ENCODE measurements at regions not wholly inside any gene's neighbourhood (a gene's known extent, or its start where the extent isn't known, plus 50 kb on each side); places are given as distances from the start of the nearest gene placed in this dataset.

- no peak for FAIRE-seq
- DNase-seq (ENCODE audit: low read depth, low spot score), result no peak
- H3K9ac ChIP-seq (replicated peaks; ENCODE audit: extremely low read depth, insufficient read depth, low read length), result no peak overlapping the region
- no peaks in the 10 kb centered on the region for H3K36me3 ChIP-seq (ENCODE audit: control insufficient read depth in 2 of 2, extremely low read depth in 1 of 2, insufficient read depth in 2 of 2, low read length in 2 of 2)
- no peaks in the 10 kb centered on the region for H3K4me1 ChIP-seq (ENCODE audit: control insufficient read depth, extremely low read depth, insufficient read depth, low read length)
- no peak overlapping the region for H3K4me3 ChIP-seq (replicated peaks in 1 of 3; ENCODE audit: insufficient read depth in 1 of 3, low read depth in 1 of 3, low read length in 3 of 3)
- no peak overlapping the region for H2AFZ ChIP-seq (ENCODE audit: low read depth, low read length)
- H3K9me3 ChIP-seq (replicated peaks; ENCODE audit: control insufficient read depth, insufficient read depth, low read length), result no peaks in the 10 kb centered on the region
- dilution Hi-C loops (cut with MboI; ENCODE audit: extremely low pct_ligation_motif_present, low sequenced_read_pairs), result no loop called here
- no peaks in the 10 kb centered on the region for H3K9me1 ChIP-seq (replicated peaks; ENCODE audit: control insufficient read depth, extremely low read depth, insufficient read depth, low read length)
- no peak overlapping the region for H3K27ac ChIP-seq (ENCODE audit: insufficient read depth, low read depth, low read length)
- no peaks in the 10 kb centered on the region for H4K20me1 ChIP-seq (replicated peaks; ENCODE audit: control insufficient read depth, extremely low read depth, insufficient read depth, low read length)
- CTCF ChIA-PET, result interaction anchor here (1.4 kb wide), 1 partner anchor 16 kb away, joined by 3 read pairs; no protein-coding TSS in a partner anchor
- intact Hi-C loops (cut with micrococcal nuclease), result no loop called here
- TF ChIP-seq POLR2A (IDR thresholded peaks at IDR 0.05; ENCODE audit: low read depth, low read length), result no peak
- no peak overlapping the region for H3K4me2 ChIP-seq (ENCODE audit: insufficient read depth, low read length)
- no peaks in the 10 kb centered on the region for H3K79me2 ChIP-seq (ENCODE audit: control insufficient read depth, insufficient read depth, low read length)
- POLR2A ChIA-PET, result no interaction called here
- BruUV-seq (replicated peaks), result no TSS peak
- H3K27me3 ChIP-seq (ENCODE audit: control insufficient read depth in 2 of 2, insufficient read depth in 2 of 2, low read length in 2 of 2), result no peaks in the 10 kb centered on the region
Measured at GRCh38 chr7:131222171-131222570, 105.5 kb upstream of the MKLN1 start.

GRCh38 chr7:131223151-131223550, 104.5 kb upstream of the MKLN1 start:
- Histone ChIP-seq H3K4me1 (ENCODE audit: control insufficient read depth, extremely low read depth, insufficient read depth, low read length) (no peaks in the 10 kb centered on the region), H3K9ac (replicated peaks; ENCODE audit: extremely low read depth, insufficient read depth, low read length) (no peak overlapping the region), H3K36me3 (ENCODE audit: control insufficient read depth in 2 of 2, extremely low read depth in 1 of 2, insufficient read depth in 2 of 2, low read length in 2 of 2) (no peaks in the 10 kb centered on the region), H2AFZ (ENCODE audit: low read depth, low read length) (no peak overlapping the region), H3K9me1 (replicated peaks; ENCODE audit: control insufficient read depth, extremely low read depth, insufficient read depth, low read length) (no peaks in the 10 kb centered on the region), H3K27ac (ENCODE audit: insufficient read depth, low read depth, low read length) (no peak overlapping the region), H3K4me2 (ENCODE audit: insufficient read depth, low read length) (no peak overlapping the region), H3K79me2 (ENCODE audit: control insufficient read depth, insufficient read depth, low read length) (no peaks in the 10 kb centered on the region), H4K20me1 (replicated peaks; ENCODE audit: control insufficient read depth, extremely low read depth, insufficient read depth, low read length) (no peaks in the 10 kb centered on the region), H3K4me3 (replicated peaks in 1 of 3; ENCODE audit: insufficient read depth in 1 of 3, low read depth in 1 of 3, low read length in 3 of 3) (no peak overlapping the region), H3K27me3 (ENCODE audit: control insufficient read depth in 2 of 2, insufficient read depth in 2 of 2, low read length in 2 of 2) (no peaks in the 10 kb centered on the region), H3K9me3 (replicated peaks; ENCODE audit: control insufficient read depth, insufficient read depth, low read length) (no peaks in the 10 kb centered on the region)
- no TSS peak for BruUV-seq (replicated peaks)
- TF ChIP-seq, protein P1, sequence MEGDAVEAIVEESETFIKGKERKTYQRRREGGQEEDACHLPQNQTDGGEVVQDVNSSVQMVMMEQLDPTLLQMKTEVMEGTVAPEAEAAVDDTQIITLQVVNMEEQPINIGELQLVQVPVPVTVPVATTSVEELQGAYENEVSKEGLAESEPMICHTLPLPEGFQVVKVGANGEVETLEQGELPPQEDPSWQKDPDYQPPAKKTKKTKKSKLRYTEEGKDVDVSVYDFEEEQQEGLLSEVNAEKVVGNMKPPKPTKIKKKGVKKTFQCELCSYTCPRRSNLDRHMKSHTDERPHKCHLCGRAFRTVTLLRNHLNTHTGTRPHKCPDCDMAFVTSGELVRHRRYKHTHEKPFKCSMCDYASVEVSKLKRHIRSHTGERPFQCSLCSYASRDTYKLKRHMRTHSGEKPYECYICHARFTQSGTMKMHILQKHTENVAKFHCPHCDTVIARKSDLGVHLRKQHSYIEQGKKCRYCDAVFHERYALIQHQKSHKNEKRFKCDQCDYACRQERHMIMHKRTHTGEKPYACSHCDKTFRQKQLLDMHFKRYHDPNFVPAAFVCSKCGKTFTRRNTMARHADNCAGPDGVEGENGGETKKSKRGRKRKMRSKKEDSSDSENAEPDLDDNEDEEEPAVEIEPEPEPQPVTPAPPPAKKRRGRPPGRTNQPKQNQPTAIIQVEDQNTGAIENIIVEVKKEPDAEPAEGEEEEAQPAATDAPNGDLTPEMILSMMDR (IDR thresholded peaks at IDR 0.05; ENCODE audit: extremely low read depth in 1 of 2, insufficient read depth in 1 of 2, low read depth in 1 of 2, low read length in 2 of 2), result no peak
- TF ChIP-seq, protein P2, sequence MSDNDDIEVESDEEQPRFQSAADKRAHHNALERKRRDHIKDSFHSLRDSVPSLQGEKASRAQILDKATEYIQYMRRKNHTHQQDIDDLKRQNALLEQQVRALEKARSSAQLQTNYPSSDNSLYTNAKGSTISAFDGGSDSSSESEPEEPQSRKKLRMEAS (IDR thresholded peaks at IDR 0.05; ENCODE audit: insufficient read depth, insufficient read length), result no peak
- TF ChIP-seq GATA2 (IDR thresholded peaks at IDR 0.05; ENCODE audit: insufficient read depth, insufficient read length, low read depth, low read length), result no peak
- TF ChIP-seq JUN (IDR thresholded peaks at IDR 0.05; ENCODE audit: borderline replicate concordance, insufficient read depth, insufficient read length, low read depth), result no peak
- no peak for TF ChIP-seq POLR2AphosphoS5 (IDR thresholded peaks at IDR 0.05; ENCODE audit: insufficient read depth, low read depth, low read length)
- dilution Hi-C loops (cut with MboI; ENCODE audit: extremely low pct_ligation_motif_present, low sequenced_read_pairs), result no loop called here
- intact Hi-C loops (cut with micrococcal nuclease), result no loop called here
- FAIRE-seq (no peak), DNase-seq (ENCODE audit: low read depth, low spot score) (no peak)
- POLR2A ChIA-PET, result no interaction called here
- CTCF ChIA-PET, result interaction anchor here (0.5 to 1.1 kb wide), 2 partner anchors 13 to 154 kb away, joined by 3 read pairs; no protein-coding TSS in a partner anchor
